Sigmoid colon (tissue), 6 donors: ENCODE measurements at regions not wholly inside any gene's neighbourhood (a gene's known extent, or its start where the extent isn't known, plus 50 kb on each side); places are given as distances from the start of the nearest gene placed in this dataset.

Experiments
- DNase-seq: peaks from one replicate; pipeline ENCODE4 v3.0.0-alpha.2; 2019
- H3K27ac ChIP-seq, 4 donors: fragments of 200-600 bp; sonication (generic); one replicate each; pipeline ENCODE4 v1.5.1; 2016 to 2019; ENCODE audit warnings: mild to moderate bottlenecking in 1 of 4
- H3K27me3 ChIP-seq, 3 donors: fragments of 200-600 bp; sonication (generic); one replicate each; pipeline ENCODE4 v1.5.1; 2019; ENCODE audit warnings: mild to moderate bottlenecking in 1 of 3
- H3K36me3 ChIP-seq, 4 donors: fragments of 200-600 bp; sonication (generic); one replicate each; pipeline ENCODE4 v1.5.1; 2016 to 2019
- H3K4me1 ChIP-seq, 4 donors: fragments of 200-600 bp; sonication (generic); one replicate each; pipeline ENCODE4 v1.5.1; 2017 to 2019
- H3K4me3 ChIP-seq, 4 donors: fragments of 200-600 bp; sonication (generic); one replicate each; pipeline ENCODE4 v1.5.1; 2017 to 2019; ENCODE audit warnings: mild to moderate bottlenecking in 2 of 4, moderate library complexity in 1 of 4
- H3K9me3 ChIP-seq, 4 donors: fragments of 200-600 bp in 3 of 4; sonication (generic) in 3 of 4; one replicate each; pipeline versions ENCODE4 v1.5.1 to v1.6.1; 2013 to 2019
- CTCF ChIP-seq, 4 experiments: fragments of 450-650 bp in 3 of 4; fragments of 200-600 bp in 1 of 4; IDR thresholded peaks; one replicate each; pipeline ENCODE4 v1.5.1; 2016 to 2019; ENCODE audit warnings: antibody characterized with exemption in 4 of 4, mild to moderate bottlenecking in 3 of 4, moderate library complexity in 2 of 4
- EP300 ChIP-seq, 4 donors: sonication (generic); formaldehyde crosslinking; IDR thresholded peaks; one replicate each; pipeline ENCODE4 v1.6.1; 2017; ENCODE audit warnings: antibody characterized with exemption in 4 of 4
- POLR2A ChIP-seq, 2 donors: fragments of 450-650 bp; IDR thresholded peaks; one replicate each; pipeline ENCODE4 v1.6.1; 2016; ENCODE audit warnings: antibody characterized with exemption in 2 of 2, mild to moderate bottlenecking in 2 of 2, moderate library complexity in 2 of 2
- POLR2AphosphoS5 ChIP-seq, 4 donors: sonication (generic); formaldehyde crosslinking; IDR thresholded peaks; one replicate each; pipeline ENCODE4 v1.6.1; 2017; ENCODE audit warnings: antibody characterized with exemption in 4 of 4
- WGBS, 2 donors: extraction: QIAGEN DNeasy Blood & Tissue Kit; methylation state at CpG; one replicate each; pipeline ENCODE4 v1.1.7; 2013; 5-methylcytosine and 5-hydroxymethylcytosine counted together
- intact Hi-C: fragments of 100-400 bp; cut with DNase I; formaldehyde crosslinking; loops from one replicate; pipeline ENCODE4 v1.15.1; 2023
- donor health status: healthy with polysubstance abuse.
- donor health status: healthy.

GRCh38 chr3:73964818-73965217, 340.1 kb upstream of the PDZRN3 start:
- Histone ChIP-seq H3K4me3 (no peak overlapping the region), H3K27ac (no peak overlapping the region), H3K27me3 (no peaks in the 10 kb centered on the region), H3K9me3 (no peaks in the 10 kb centered on the region), H3K4me1 (no peaks in the 10 kb centered on the region), H3K36me3 (no peaks in the 10 kb centered on the region)
- no peak for DNase-seq
- no peak for TF ChIP-seq POLR2A (IDR thresholded peaks at IDR 0.05)
- TF ChIP-seq POLR2AphosphoS5 (IDR thresholded peaks at IDR 0.05) = no peak
- TF ChIP-seq CTCF (IDR thresholded peaks at IDR 0.05) = no peak
- no peak for TF ChIP-seq EP300 (IDR thresholded peaks at IDR 0.05)
- intact Hi-C loops = no loop called here
- WGBS, 2 donors = 89 to 95% methylated on average over 1 of the region's 1 CpG

- WGBS, 2 donors = 19 to 65% methylated on average over 2 of the region's 2 CpGs
- intact Hi-C loops = no loop called here
- no peaks in the 10 kb centered on the region for H3K27me3 ChIP-seq
- no peak overlapping the region for H3K27ac ChIP-seq
- no peaks in the 10 kb centered on the region for H3K36me3 ChIP-seq
- peaks cover 0 to 2% (median 0%) of the 10 kb centered on the region in 4 donors for H3K9me3 ChIP-seq
- H3K4me1 ChIP-seq = no peaks in the 10 kb centered on the region
- no peak overlapping the region for H3K4me3 ChIP-seq
- no peak for TF ChIP-seq CTCF (IDR thresholded peaks at IDR 0.05)
- no peak for TF ChIP-seq EP300 (IDR thresholded peaks at IDR 0.05)
- no peak for TF ChIP-seq POLR2AphosphoS5 (IDR thresholded peaks at IDR 0.05)
- no peak for TF ChIP-seq POLR2A (IDR thresholded peaks at IDR 0.05)
- DNase-seq = no peak
Measured at GRCh38 chr3:73955494-73956070, 330.8 kb upstream of the PDZRN3 start.

GRCh38 chr3:73954506-73954905, 329.8 kb upstream of the PDZRN3 start:
- TF ChIP-seq POLR2A (IDR thresholded peaks at IDR 0.05) (no peak), EP300 (IDR thresholded peaks at IDR 0.05) (no peak), POLR2AphosphoS5 (IDR thresholded peaks at IDR 0.05) (no peak), CTCF (IDR thresholded peaks at IDR 0.05) (no peak)
- H3K4me3 ChIP-seq = no peak overlapping the region
- 76 to 87% methylated on average over 1 of the region's 1 CpG for WGBS, 2 donors
- peaks cover 0 to 2% (median 0%) of the 10 kb centered on the region in 4 donors for H3K9me3 ChIP-seq
- no peak for DNase-seq
- no peak overlapping the region for H3K27ac ChIP-seq
- no peaks in the 10 kb centered on the region for H3K36me3 ChIP-seq
- no peaks in the 10 kb centered on the region for H3K27me3 ChIP-seq
- H3K4me1 ChIP-seq = no peaks in the 10 kb centered on the region
- intact Hi-C loops = no loop called here

GRCh38 chr3:73952781-73953180, 328.0 kb upstream of the PDZRN3 start:
- Histone ChIP-seq H3K36me3 (no peaks in the 10 kb centered on the region), H3K9me3 (peaks cover 0 to 2% (median 0%) of the 10 kb centered on the region in 4 donors), H3K27ac (no peak overlapping the region), H3K4me3 (no peak overlapping the region), H3K4me1 (no peaks in the 10 kb centered on the region), H3K27me3 (no peaks in the 10 kb centered on the region)
- no peak for TF ChIP-seq EP300 (IDR thresholded peaks at IDR 0.05)
- no peak for TF ChIP-seq POLR2AphosphoS5 (IDR thresholded peaks at IDR 0.05)
- no peak for TF ChIP-seq POLR2A (IDR thresholded peaks at IDR 0.05)
- no peak for TF ChIP-seq CTCF (IDR thresholded peaks at IDR 0.05)
- intact Hi-C loops = no loop called here
- WGBS, 2 donors = 84 to 86% methylated on average over 1 of the region's 1 CpG
- DNase-seq = no peak
